GM12873 (cell line): ENCODE measurements at regions not wholly inside any gene's neighbourhood (a gene's known extent, or its start where the extent isn't known, plus 50 kb on each side); places are given as distances from the start of the nearest gene placed in this dataset.

Source experiments
- TF ChIP-seq, protein P1 (sequence below): IDR thresholded peaks from 2 replicates; pipeline ENCODE4 v1.5.1; 2012; ENCODE audit warnings: low read depth, mild to moderate bottlenecking, moderate library complexity, low read length, control low read depth; ENCODE audit not compliant: insufficient read depth; ENCODE audit errors: missing control alignments

DNA sequence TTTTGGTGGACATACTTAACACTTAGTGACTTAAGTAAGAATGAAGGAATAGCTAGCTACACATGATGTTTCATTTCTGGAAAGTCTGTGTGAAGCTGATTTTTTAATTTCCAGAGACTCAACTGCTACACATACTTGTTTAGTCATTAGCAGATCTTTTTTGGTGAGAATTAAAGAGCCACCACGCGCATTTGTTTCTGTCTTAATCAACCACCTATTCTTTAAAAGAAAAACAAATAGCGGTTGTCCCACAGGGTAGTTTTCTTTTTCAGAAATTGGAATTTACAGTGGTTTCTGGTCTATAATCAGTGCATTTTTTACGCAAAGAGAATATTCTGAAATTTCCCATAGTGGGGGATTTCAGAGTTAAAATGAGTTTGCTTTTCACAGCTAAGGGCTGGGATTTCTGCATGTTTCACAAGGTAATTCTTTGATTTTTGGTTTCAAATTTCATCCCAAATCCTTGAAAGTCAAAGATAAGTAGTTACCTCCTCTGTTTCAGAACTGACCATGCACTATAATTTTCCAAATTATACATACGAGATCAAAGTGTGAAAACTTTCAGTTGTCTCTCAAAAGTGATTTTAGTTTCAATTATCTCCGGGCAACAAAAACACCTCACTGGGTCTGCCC, 631.0 kb upstream of the GRM7 start:
- TF ChIP-seq, protein P1, sequence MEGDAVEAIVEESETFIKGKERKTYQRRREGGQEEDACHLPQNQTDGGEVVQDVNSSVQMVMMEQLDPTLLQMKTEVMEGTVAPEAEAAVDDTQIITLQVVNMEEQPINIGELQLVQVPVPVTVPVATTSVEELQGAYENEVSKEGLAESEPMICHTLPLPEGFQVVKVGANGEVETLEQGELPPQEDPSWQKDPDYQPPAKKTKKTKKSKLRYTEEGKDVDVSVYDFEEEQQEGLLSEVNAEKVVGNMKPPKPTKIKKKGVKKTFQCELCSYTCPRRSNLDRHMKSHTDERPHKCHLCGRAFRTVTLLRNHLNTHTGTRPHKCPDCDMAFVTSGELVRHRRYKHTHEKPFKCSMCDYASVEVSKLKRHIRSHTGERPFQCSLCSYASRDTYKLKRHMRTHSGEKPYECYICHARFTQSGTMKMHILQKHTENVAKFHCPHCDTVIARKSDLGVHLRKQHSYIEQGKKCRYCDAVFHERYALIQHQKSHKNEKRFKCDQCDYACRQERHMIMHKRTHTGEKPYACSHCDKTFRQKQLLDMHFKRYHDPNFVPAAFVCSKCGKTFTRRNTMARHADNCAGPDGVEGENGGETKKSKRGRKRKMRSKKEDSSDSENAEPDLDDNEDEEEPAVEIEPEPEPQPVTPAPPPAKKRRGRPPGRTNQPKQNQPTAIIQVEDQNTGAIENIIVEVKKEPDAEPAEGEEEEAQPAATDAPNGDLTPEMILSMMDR = no peak

DNA sequence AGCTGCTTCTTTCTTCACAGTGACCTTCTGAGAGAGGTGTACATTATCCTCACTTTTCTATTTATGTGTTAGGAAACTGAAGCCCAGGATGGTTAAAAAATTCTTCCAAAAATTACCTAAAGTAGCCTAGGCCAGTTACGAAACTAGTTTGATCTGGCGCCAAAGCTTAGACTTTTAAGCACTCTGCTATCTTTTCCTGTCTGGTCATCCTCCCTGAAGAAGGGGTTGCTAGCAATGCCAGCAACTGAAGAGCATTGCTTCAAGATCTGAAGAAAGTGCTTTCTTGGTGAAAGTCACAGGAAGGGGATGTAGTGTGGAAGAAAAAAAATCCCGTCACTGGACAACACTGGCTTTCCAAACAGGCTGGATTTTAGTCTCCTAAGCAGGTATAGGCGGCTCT, 618.8 kb upstream of the GRM7 start:
- TF ChIP-seq, protein P1 = no peak

DNA sequence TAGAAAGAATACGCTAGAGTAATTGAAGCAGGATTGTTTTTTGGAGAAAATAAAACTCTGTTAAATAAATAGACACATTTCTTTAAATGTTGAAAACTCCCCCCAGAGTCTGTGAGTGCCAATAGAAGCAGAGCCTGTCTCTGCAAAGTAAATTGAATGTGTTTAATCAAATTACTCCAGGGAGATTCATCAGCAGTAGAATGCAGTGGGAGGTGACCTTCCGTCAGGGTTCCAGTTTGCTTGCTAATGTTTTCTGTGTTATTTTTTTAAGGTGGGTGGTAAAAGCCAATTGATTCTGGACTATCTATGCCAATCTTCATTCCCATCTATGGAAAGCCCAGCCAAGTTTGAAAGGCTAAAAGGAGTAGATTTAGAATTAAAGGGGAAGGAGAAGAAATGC, 612.4 kb upstream of the GRM7 start:
- TF ChIP-seq, protein P1 = no peak

DNA sequence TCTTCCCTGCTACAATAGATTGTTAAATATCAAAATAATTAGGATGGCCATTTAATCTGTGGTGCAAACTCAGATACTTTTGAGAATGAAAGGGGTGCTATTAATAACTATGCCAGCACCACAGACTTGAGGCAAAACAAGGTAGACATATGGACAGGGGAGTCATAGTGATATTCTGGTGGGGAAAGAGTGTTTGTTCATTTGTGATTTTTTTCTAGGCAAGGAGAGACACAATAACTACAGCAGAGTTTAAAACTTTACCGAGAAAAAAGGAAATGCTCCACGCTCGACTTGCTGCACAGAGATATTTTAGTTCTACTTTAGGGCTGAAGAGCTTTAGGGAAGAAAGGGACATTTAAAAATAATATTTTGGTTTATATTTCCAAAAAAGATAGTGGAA, 611.2 kb upstream of the GRM7 start:
- TF ChIP-seq, protein P1 = no peak

DNA sequence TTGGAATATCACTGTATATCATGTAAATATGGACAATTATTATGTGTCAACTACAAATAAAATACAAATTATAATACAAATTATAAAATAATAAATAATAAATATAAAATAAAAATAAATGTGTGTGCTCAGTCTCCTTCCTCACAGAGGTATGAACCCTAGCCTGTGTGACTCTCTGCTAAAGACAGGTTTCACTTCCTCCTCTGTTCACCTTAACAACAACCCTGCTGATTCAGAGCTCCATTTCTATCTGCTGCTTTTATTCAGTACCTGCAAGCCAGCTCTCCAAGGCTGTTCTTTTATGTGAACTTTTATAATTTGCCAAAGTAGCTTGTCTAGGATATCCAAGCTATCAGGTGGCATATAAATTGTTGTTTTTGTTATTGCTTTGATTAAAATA, 610.7 kb upstream of the GRM7 start:
- TF ChIP-seq, protein P1 = no peak

DNA sequence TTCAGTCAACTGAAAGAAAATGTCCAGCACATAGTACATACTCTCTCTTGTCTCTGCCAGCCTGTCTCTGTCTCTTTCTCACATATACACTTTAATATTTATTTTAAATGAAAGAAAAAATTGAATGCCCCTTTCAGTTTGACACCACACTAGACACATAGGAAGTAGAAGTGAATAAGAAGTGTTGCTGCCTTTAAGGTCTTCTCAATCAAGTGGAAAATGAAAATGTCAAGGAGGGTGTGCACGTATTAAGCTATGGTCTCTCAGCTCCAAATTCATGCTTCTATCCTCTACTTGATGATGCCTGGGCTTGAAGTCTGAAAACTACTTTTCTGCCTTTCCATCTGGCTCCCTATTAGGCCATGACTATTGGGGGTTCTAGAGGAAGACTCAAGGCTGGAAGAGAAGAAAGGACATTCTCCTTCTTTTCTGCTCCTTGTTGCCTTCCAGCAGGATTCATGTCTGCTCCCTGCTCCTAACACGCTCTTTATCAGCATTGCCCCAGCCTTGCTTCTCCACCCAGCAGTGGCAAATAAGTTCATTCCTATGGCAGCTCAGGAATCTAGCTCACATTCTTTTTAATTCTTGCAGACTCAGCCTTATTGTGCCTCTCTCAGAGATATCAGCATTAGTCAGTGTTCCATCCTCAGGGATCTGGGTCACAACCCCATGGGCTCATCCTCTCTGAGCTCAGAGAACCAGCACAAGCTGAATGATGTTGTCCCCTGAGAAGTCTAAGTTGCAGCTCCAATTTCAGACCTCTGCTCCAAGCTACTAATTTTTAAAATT, 609.1 kb upstream of the GRM7 start:
- TF ChIP-seq, protein P1 = no peak

DNA sequence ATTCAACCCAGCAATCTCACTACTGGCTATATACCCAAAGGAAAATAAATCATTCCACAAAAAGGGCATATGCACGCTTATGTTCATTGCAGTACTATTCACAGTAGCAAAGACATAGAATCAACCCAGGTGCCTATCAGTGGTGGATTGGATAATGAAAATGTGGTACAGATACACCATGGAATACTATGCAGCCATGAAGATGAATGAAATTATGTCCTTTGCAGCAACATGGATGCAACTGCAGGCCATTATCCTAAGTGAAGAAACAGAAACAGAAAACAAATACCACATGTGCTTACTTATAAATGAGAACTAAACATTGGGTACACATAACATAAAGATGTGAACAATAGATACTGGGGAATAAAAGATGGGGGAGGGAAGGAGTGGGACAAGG, 606.4 kb upstream of the GRM7 start:
- TF ChIP-seq, protein P1 = no peak
